H1 (cell line): ENCODE measurements at regions not wholly inside any gene's neighbourhood (a gene's known extent, or its start where the extent isn't known, plus 50 kb on each side); places are given as distances from the start of the nearest gene placed in this dataset.

Source experiments
- CHD2 ChIP-seq: IDR thresholded peaks from 2 replicates; pipeline ENCODE4 v1.6.1; 2012; ENCODE audit warnings: low read length, improper control_type of control experiment
- CTCF ChIP-seq, 3 experiments: IDR thresholded peaks; 1 replicate in 2 of 3; 2 replicates in 1 of 3; pipeline versions ENCODE4 v1.5.1 to v1.6.1; 2011; ENCODE audit warnings: low read length in 3 of 3, mild to moderate bottlenecking in 3 of 3, inconsistent platforms in 2 of 3, low read depth in 1 of 3, moderate library complexity in 1 of 3; ENCODE audit not compliant: insufficient read depth in 1 of 3; ENCODE audit errors: control extremely low read depth in 1 of 3
- EP300 ChIP-seq, 2 experiments: IDR thresholded peaks; 1 replicate in 1 of 2; 2 replicates in 1 of 2; pipeline ENCODE4 v1.6.1; 2011 to 2012; ENCODE audit warnings: low read depth in 2 of 2, low read length in 2 of 2, mild to moderate bottlenecking in 2 of 2, borderline replicate concordance in 1 of 2, inconsistent platforms in 1 of 2, moderate library complexity in 1 of 2
- GABPA ChIP-seq: IDR thresholded peaks from 2 replicates; pipeline ENCODE4 v1.6.1; 2011; ENCODE audit warnings: mild to moderate bottlenecking, low read length, moderate library complexity, borderline replicate concordance; ENCODE audit not compliant: insufficient read depth
- RAD21 ChIP-seq, 2 experiments: IDR thresholded peaks in 1 of 2; conservative IDR thresholded peaks in 1 of 2; 2 replicates each; pipeline ENCODE4 v1.6.1; 2011; ENCODE audit warnings: low read depth in 2 of 2, low read length in 2 of 2, improper control_type of control experiment in 1 of 2, inconsistent platforms in 1 of 2, mild to moderate bottlenecking in 1 of 2, moderate library complexity in 1 of 2

DNA sequence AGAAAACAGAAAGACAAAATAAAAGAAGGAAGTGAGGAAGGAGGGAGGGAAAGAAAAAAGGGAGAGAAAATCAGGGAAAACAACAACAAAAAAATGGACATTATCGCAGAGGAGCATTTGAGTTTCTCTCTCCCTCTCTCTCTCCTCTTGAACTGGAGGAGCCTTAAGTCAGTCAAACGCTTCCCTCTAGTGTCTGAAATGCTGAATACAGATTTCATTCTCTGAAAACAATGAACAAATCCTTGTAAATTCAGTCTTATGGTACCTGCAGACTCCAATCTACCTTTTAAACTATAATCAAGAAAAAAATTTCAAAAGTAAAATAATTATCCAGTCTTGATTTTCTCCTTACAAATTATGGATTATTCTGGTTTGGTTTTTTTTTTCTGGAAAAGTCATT lies 89.2 kb upstream of the PFKP start:
- no peak for TF ChIP-seq EP300 (IDR thresholded peaks at IDR 0.05; ENCODE audit: borderline replicate concordance in 1 of 2, low read depth in 2 of 2, low read length in 2 of 2)
- peak in 2 of 3 experiments; percentile 59 to 61; a peak in 3 of 4 replicates for TF ChIP-seq CTCF (IDR thresholded peaks at IDR 0.05; ENCODE audit: control extremely low read depth in 1 of 3, insufficient read depth in 1 of 3, low read depth in 1 of 3, low read length in 3 of 3)
- no peak for TF ChIP-seq GABPA
- TF ChIP-seq CHD2, result no peak
- TF ChIP-seq RAD21 (IDR thresholded peaks at IDR 0.05 in 1 of 2, conservative IDR thresholded peaks at IDR 0.05 in 1 of 2; ENCODE audit: low read depth in 2 of 2, low read length in 2 of 2), result peak; percentile 92 to 94
